Thyroid gland (tissue), 4 donors: ENCODE measurements at regions not wholly inside any gene's neighbourhood (a gene's known extent, or its start where the extent isn't known, plus 50 kb on each side); places are given as distances from the start of the nearest gene placed in this dataset.

Source experiments
- DNase-seq, 2 donors: peaks; one replicate each; pipeline ENCODE4 v3.0.0-alpha.2; 2019
- H3K27ac ChIP-seq, 3 donors: fragments of 200-600 bp; sonication (generic); 1 replicate in 2 of 3; 2 replicates in 1 of 3; pipeline ENCODE4 v1.5.1; 2016 to 2019; ENCODE audit warnings: mild to moderate bottlenecking in 1 of 3, moderate library complexity in 1 of 3
- H3K27me3 ChIP-seq: fragments of 200-600 bp; sonication (generic); one replicate; pipeline ENCODE4 v1.5.1; 2019
- H3K36me3 ChIP-seq, 2 donors: fragments of 200-600 bp; sonication (generic); one replicate each; pipeline ENCODE4 v1.5.1; 2016 to 2019
- H3K4me1 ChIP-seq, 2 donors: fragments of 200-600 bp; sonication (generic); one replicate each; pipeline ENCODE4 v1.5.1; 2017 to 2019
- H3K4me3 ChIP-seq, 3 donors: fragments of 200-600 bp; sonication (generic); replicated peaks in 1 of 3; 1 replicate in 2 of 3; 2 replicates in 1 of 3; pipeline ENCODE4 v1.5.1; 2016; ENCODE audit warnings: mild to moderate bottlenecking in 1 of 3
- H3K9me3 ChIP-seq: fragments of 200-600 bp; sonication (generic); one replicate; pipeline ENCODE4 v1.5.1; 2017
- POLR2A ChIP-seq, 2 donors: fragments of 450-650 bp; IDR thresholded peaks; one replicate each; pipeline ENCODE4 v1.6.1; 2017; ENCODE audit warnings: antibody characterized with exemption in 2 of 2, mild to moderate bottlenecking in 2 of 2, moderate library complexity in 1 of 2
- WGBS, 2 donors: methylation state at CpG; one replicate each; pipeline ENCODE4 v1.1.5; 2017; 5-methylcytosine and 5-hydroxymethylcytosine counted together
- intact Hi-C: fragments of 100-400 bp; cut with DNase I; formaldehyde crosslinking; loops from one replicate; pipeline ENCODE4 v1.15.1; 2023
- TF ChIP-seq, protein P1 (sequence below), 6 experiments: fragments of 200-600 bp in 3 of 6; fragments of 450-650 bp in 3 of 6; sonication (generic) in 3 of 6; IDR thresholded peaks; one replicate each; pipeline ENCODE4 v1.5.1; 2016 to 2019; ENCODE audit warnings: antibody characterized with exemption in 6 of 6, mild to moderate bottlenecking in 2 of 6, inconsistent platforms in 1 of 6, moderate library complexity in 1 of 6

DNA sequence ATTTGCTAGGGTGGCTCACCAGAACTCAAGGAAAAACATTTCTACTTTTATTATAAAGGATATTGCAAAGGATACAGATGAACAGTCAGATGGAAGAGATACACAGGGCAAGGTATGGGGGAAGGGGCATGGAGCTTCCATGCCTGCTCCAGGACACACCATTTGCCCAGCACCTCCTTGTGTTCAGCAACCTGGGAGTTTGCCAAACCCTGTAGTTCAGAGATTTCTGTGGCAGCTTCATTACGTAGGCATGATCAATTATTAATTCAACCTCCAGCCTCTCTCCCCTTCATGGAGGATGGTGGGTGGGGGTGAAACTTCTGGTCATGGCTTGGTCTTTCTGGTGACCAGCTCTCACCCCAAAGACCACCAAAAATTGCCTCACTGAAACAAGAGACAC, 353.9 kb upstream of the THBS1 start:
- DNase-seq: no peak
- intact Hi-C loops: no loop called here

DNA sequence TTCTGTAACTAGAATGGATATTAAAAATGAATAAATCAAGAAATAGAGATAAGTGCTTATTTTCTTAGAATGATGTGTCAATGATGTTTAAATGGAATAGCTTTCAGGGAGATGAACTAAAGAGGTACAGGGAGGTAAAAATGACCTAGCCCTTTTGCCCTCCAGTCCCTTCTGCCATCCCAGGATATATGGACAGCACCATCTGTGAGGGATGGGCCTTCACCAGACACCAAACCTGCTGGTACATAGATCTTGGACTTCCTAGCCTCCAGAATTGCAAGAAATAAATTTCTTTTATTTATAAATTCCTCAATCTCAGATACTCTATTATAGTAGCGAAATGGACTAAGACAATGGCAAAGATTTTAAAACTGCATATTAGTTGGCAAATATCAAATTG, 352.0 kb upstream of the THBS1 start:
- Histone ChIP-seq H3K36me3 (no peaks in the 10 kb centered on the region), H3K4me3 (no peak overlapping the region), H3K4me1 (peaks cover 0 to 7% of the 10 kb centered on the region in 2 donors), H3K27me3 (no peaks in the 10 kb centered on the region), H3K27ac (no peak overlapping the region), H3K9me3 (no peaks in the 10 kb centered on the region)
- TF ChIP-seq POLR2A (IDR thresholded peaks at IDR 0.05): no peak
- TF ChIP-seq, protein P1, sequence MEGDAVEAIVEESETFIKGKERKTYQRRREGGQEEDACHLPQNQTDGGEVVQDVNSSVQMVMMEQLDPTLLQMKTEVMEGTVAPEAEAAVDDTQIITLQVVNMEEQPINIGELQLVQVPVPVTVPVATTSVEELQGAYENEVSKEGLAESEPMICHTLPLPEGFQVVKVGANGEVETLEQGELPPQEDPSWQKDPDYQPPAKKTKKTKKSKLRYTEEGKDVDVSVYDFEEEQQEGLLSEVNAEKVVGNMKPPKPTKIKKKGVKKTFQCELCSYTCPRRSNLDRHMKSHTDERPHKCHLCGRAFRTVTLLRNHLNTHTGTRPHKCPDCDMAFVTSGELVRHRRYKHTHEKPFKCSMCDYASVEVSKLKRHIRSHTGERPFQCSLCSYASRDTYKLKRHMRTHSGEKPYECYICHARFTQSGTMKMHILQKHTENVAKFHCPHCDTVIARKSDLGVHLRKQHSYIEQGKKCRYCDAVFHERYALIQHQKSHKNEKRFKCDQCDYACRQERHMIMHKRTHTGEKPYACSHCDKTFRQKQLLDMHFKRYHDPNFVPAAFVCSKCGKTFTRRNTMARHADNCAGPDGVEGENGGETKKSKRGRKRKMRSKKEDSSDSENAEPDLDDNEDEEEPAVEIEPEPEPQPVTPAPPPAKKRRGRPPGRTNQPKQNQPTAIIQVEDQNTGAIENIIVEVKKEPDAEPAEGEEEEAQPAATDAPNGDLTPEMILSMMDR (IDR thresholded peaks at IDR 0.05): no peak
- no peak for DNase-seq
- intact Hi-C loops: no loop called here
- 92 to 98% methylated on average over 1 of the region's 1 CpG for WGBS, 2 donors

More for the DNA sequence above, 353.9 kb upstream of the THBS1 start:
- 94 to 100% methylated on average over 1 of the region's 1 CpG for WGBS, 2 donors
- Histone ChIP-seq H3K9me3 (no peaks in the 10 kb centered on the region), H3K36me3 (no peaks in the 10 kb centered on the region), H3K27ac (no peak overlapping the region), H3K27me3 (no peaks in the 10 kb centered on the region), H3K4me3 (no peak overlapping the region), H3K4me1 (peaks cover 0 to 7% of the 10 kb centered on the region in 2 donors)
- TF ChIP-seq, protein P1 (IDR thresholded peaks at IDR 0.05): no peak
- TF ChIP-seq POLR2A (IDR thresholded peaks at IDR 0.05): no peak

DNA sequence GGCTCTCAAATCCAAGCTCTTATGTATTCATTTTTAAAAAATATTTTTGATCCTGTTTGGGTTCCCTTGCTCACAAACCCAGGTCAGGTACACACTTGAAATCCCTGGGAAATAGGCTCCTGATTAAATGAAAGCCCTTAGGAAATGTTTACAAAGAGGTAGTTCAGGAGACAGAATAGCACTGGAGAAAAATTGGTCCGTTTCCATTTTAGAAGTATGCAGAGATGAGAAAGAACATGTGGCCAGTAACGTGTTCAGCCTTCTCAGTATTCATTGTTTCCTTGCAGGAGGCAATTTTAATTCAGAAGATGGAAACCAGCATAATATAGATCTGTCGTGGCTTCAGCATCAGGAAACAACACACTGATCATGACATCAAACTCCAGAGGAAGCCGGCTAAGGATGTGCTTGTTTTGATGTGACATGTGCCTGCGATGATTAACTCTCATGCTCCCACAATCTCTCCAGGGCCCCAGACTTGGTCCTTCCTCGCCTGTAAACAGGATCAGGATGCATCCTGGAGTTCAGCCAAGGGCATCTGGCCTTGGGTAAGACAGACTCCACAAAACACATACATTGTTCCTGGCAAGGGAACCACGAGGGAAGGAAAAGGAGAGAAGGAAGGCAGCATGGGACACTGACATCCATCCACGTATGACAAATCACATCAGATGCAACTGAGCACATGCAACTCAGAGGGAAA, 350.5 kb upstream of the THBS1 start:
- no peak for TF ChIP-seq POLR2A (IDR thresholded peaks at IDR 0.05)
- TF ChIP-seq, protein P1 (IDR thresholded peaks at IDR 0.05): no peak
- H3K27ac ChIP-seq: no peak overlapping the region
- no peak overlapping the region for H3K4me3 ChIP-seq
- H3K36me3 ChIP-seq: no peaks in the 10 kb centered on the region
- intact Hi-C loops: no loop called here
- H3K27me3 ChIP-seq: no peaks in the 10 kb centered on the region
- 50 to 57% methylated on average over 8 of the region's 8 CpGs for WGBS, 2 donors
- DNase-seq: no peak
- no peaks in the 10 kb centered on the region for H3K9me3 ChIP-seq
- peaks cover 0 to 7% of the 10 kb centered on the region in 2 donors for H3K4me1 ChIP-seq

DNA sequence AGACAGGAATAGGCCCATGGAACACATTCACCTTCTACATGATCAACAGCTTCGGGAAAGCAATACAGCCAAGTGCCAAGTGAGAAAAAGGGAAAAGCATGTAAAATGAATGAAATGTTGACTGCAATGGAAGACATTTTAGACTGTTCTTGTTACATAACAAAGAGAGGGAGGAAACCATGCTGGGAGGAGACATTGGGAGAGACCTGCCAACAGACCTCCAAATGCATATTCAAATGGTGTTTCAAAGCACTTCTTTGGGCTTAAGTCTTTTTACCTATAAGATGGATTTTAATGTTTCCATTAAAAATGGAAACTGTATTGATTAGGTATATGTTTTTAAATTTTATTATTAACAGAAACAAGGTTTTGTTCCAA, 350.0 kb upstream of the THBS1 start:
- no peaks in the 10 kb centered on the region for H3K9me3 ChIP-seq
- H3K4me1 ChIP-seq: peaks cover 0 to 7% of the 10 kb centered on the region in 2 donors
- TF ChIP-seq POLR2A (IDR thresholded peaks at IDR 0.05): no peak
- TF ChIP-seq, protein P1 (IDR thresholded peaks at IDR 0.05): no peak
- no peaks in the 10 kb centered on the region for H3K36me3 ChIP-seq
- 75 to 80% methylated on average over 1 of the region's 1 CpG for WGBS, 2 donors
- no peak overlapping the region for H3K4me3 ChIP-seq
- intact Hi-C loops: no loop called here
- H3K27me3 ChIP-seq: no peaks in the 10 kb centered on the region
- H3K27ac ChIP-seq: no peak overlapping the region
- DNase-seq: no peak

DNA sequence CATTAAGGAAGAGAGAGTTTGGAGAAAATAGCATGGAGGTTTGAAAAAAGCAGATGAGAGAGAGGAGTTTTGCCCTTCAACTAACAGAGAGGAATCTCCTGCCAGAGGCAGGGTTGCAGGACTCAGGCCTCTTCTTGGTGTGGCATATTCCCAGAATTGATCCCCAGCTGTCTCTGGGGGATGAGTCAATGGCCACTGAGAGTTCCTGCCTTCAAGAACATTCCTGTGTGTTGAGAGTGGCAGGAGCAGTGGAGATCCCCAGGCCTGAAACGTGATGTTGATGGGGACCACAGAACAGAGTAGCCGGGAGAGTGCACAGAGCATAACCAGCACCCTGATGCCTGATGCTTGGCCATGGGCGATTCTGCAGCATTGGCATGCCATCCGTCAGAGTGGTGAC, 348.4 kb upstream of the THBS1 start:
- H3K27ac ChIP-seq: no peak overlapping the region
- no peak overlapping the region for H3K4me3 ChIP-seq
- H3K9me3 ChIP-seq: no peaks in the 10 kb centered on the region
- H3K27me3 ChIP-seq: no peaks in the 10 kb centered on the region
- no peak for DNase-seq
- no peaks in the 10 kb centered on the region for H3K36me3 ChIP-seq
- 74 to 92% methylated on average over 4 of the region's 4 CpGs for WGBS, 2 donors
- intact Hi-C loops: no loop called here
- H3K4me1 ChIP-seq: peaks cover 0 to 7% of the 10 kb centered on the region in 2 donors
- TF ChIP-seq, protein P1 (IDR thresholded peaks at IDR 0.05): no peak
- TF ChIP-seq POLR2A (IDR thresholded peaks at IDR 0.05): no peak
